H54 (cell line): ENCODE measurements at regions not wholly inside any gene's neighbourhood (a gene's known extent, or its start where the extent isn't known, plus 50 kb on each side); places are given as distances from the start of the nearest gene placed in this dataset.
"Not testable (repeated sequence)": the region's sequence is repeated elsewhere in the genome, so short reads cannot be mapped to it uniquely, and the experiment has no call there.

Source experiments
- DNase-seq: peaks from one replicate; pipeline ENCODE4 v3.0.0; 2011; ENCODE audit warnings: low spot score, mixed read lengths; ENCODE audit not compliant: insufficient read length
- FAIRE-seq: peaks from 3 replicates; lab custom pipeline; 2011; peaks lifted over from hg19 to GRCh38; lab: Jason Lieb, UNC
- POLR2A ChIP-seq: IDR thresholded peaks from 2 replicates; pipeline ENCODE4 v1.6.1; 2011; ENCODE audit warnings: low read depth, mild to moderate bottlenecking, low read length

GRCh38 chr4:66273110-66273509 is 602.8 kb upstream of the EPHA5 start:
- TF ChIP-seq POLR2A = no peak
- DNase-seq (no peak), FAIRE-seq (no peak)

- FAIRE-seq, DNase-seq: not testable (repeated sequence)
Observed at GRCh38 chr4:66270356-66270755, 600.1 kb upstream of the EPHA5 start.

GRCh38 chr4:66266554-66266953 is 596.3 kb upstream of the EPHA5 start:
- FAIRE-seq, DNase-seq: not testable (repeated sequence)

DNA sequence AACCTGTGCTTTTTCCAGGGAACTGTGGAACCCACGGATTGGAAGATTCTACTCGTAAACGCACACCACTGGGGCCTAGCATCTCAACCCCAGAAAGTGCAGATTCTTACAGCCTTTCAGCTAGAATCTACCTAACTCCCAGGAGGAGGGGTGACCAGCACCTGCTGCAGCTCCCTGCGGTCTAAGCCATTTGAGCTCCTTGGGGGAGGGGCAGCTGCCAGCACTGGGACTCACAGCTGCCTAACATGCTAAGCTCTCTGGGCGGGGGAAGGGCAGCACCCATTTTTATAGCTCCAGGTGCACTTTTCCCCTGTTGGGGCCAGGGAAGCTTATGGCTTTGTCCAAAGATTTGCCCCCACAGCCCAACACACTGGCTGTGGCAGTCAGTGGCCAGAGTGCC is 595.7 kb upstream of the EPHA5 start:
- DNase-seq = no peak
- no peak for FAIRE-seq
- TF ChIP-seq POLR2A = no peak

DNA sequence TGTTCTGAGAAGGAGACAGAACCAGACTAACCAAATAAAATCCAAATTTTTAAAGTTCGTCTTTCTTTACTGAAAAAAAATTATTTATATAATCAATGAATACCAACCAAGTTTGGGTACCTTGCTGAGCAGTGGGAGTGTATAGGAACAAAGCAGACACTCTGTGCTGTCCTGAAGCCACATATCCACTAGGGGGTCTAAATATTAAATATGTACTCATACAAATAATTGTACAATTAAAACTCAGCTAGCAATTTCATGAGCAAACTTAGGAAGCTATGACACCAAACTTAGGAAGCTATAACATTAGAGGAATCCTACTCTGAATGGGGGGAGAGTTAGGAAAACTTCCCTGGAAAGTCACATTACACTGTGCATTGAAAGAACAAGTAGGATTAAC is 582.0 kb upstream of the EPHA5 start:
- DNase-seq = no peak
- no peak for TF ChIP-seq POLR2A
- no peak for FAIRE-seq

GRCh38 chr4:66246643-66247042 is 576.4 kb upstream of the EPHA5 start:
- DNase-seq = no peak
- no peak for TF ChIP-seq POLR2A
- no peak for FAIRE-seq

DNA sequence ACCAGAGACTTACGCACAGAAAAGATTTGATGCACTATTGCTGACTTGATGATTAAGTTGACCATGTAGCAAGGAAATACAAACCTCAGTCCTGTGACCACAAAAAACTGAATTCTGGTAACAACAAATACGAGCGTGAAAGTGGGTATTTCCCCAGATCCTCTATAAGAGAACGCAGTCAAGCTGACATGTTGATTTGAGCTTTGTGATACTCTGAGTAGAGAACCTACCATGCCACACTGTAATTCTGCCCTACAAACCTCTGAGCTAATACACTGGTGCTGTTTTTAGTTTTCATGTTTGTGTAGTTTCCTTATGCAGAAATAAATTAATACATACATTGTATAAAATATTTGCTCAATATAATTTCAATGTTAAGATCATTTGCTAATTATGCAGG is 565.6 kb upstream of the EPHA5 start:
- FAIRE-seq (no peak), DNase-seq (no peak)
- TF ChIP-seq POLR2A = no peak

DNA sequence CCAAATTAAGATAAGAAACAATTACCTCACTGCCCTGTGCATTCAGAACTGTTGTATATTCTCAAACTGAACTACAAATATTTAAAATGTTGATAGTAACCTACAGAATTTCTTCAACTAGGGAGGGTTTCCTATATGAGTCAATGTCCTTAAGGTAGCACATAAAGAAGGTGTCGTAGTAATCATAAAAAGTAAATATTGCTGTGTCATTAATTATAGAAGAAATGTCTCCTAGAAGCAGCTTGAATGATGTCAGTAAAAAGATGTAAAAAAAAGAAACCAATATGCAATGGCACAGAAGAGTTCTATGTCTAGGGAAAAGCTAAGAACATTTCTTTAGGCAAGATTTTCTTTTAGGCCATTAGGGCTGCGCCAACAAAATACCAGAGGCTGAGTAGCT is 559.6 kb upstream of the EPHA5 start:
- FAIRE-seq (no peak), DNase-seq (no peak)
- TF ChIP-seq POLR2A = no peak

DNA sequence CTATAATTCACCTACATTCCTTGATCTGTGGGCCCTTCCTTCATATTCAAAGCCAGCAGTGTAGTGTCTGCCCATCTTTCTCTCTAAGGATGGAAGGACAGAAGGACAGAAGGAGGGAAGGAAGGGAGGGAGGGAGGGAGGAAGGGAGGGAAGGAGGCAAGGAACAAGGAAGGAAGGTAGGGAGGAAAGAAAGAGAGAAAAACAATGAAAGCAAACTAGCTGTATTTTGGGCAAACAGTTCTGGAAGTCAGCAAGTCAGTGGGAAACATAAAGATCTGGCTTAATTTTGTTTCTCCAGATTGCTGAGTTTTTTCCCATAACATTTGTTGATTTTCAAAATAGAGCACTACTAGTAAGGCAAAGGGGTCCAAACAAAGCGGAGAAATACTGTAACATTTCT is 555.2 kb upstream of the EPHA5 start:
- no peak for FAIRE-seq
- DNase-seq = no peak
- TF ChIP-seq POLR2A = no peak

GRCh38 chr4:66223068-66223703 is 552.9 kb upstream of the EPHA5 start:
- no peak for TF ChIP-seq POLR2A
- FAIRE-seq = no peak

GRCh38 chr4:66219401-66219800 is 549.1 kb upstream of the EPHA5 start:
- no peak for FAIRE-seq

More at GRCh38 chr4:66223068-66223703, 552.9 kb upstream of the EPHA5 start:
- no peak for DNase-seq

GRCh38 chr4:66216252-66216651 is 546.0 kb upstream of the EPHA5 start:
- no peak for TF ChIP-seq POLR2A
- FAIRE-seq (no peak), DNase-seq (no peak)

More at GRCh38 chr4:66219401-66219800, 549.1 kb upstream of the EPHA5 start:
- DNase-seq = no peak
- TF ChIP-seq POLR2A = no peak

- no peak for FAIRE-seq
Observed at GRCh38 chr4:66212489-66212888, 542.2 kb upstream of the EPHA5 start.

GRCh38 chr4:66204534-66205247 is 534.4 kb upstream of the EPHA5 start:
- no peak for TF ChIP-seq POLR2A
- FAIRE-seq (no peak), DNase-seq (no peak)

More at GRCh38 chr4:66212489-66212888, 542.2 kb upstream of the EPHA5 start:
- TF ChIP-seq POLR2A = no peak
- DNase-seq = no peak

GRCh38 chr4:66202870-66203269 is 532.6 kb upstream of the EPHA5 start:
- no peak for DNase-seq
- no peak for FAIRE-seq
- no peak for TF ChIP-seq POLR2A
